IPS-NIHi11 (cell line): ENCODE measurements at regions not wholly inside any gene's neighbourhood (a gene's known extent, or its start where the extent isn't known, plus 50 kb on each side); places are given as distances from the start of the nearest gene placed in this dataset.

Source experiments
- DNase-seq: peaks from one replicate; pipeline ENCODE4 v3.0.0; 2012; ENCODE audit warnings: mixed read lengths, low spot score

GRCh38 chr11:120032766-120033390 is 105.0 kb downstream of the TRIM29 start:
- DNase-seq, result no peak

- DNase-seq, result no peak
These were observed 106.0 kb downstream of the TRIM29 start for GRCh38 chr11:120031612-120032600.

- DNase-seq, result no peak
These were observed 106.8 kb downstream of the TRIM29 start for GRCh38 chr11:120031156-120031555.

- no peak for DNase-seq
These were observed 107.5 kb downstream of the TRIM29 start for GRCh38 chr11:120030411-120030810.

- DNase-seq, result no peak
These were observed 108.6 kb downstream of the TRIM29 start for GRCh38 chr11:120029321-120029720.

- DNase-seq, result no peak
These were observed 109.0 kb downstream of the TRIM29 start for GRCh38 chr11:120028897-120029258.

- no peak for DNase-seq
These were observed 109.6 kb downstream of the TRIM29 start for GRCh38 chr11:120028181-120028896.

- DNase-seq, result no peak
These were observed 110.2 kb downstream of the TRIM29 start for GRCh38 chr11:120027546-120028180.

GRCh38 chr11:120025606-120026335 is 112.1 kb downstream of the TRIM29 start:
- DNase-seq, result no peak

GRCh38 chr11:120024586-120024985 is 113.3 kb downstream of the TRIM29 start:
- no peak for DNase-seq

- DNase-seq, result peak; percentile 70
These were observed 113.9 kb downstream of the TRIM29 start for GRCh38 chr11:120024046-120024445.

- DNase-seq, result no peak
These were observed 114.4 kb downstream of the TRIM29 start for GRCh38 chr11:120023551-120023950.

- peak; percentile 77 for DNase-seq
These were observed 114.8 kb downstream of the TRIM29 start for GRCh38 chr11:120023120-120023519.

- no peak for DNase-seq
These were observed 115.3 kb downstream of the TRIM29 start for GRCh38 chr11:120022617-120023016.

GRCh38 chr11:120021978-120022377 is 115.9 kb downstream of the TRIM29 start:
- DNase-seq, result no peak

GRCh38 chr11:120021391-120021953 is 116.4 kb downstream of the TRIM29 start:
- DNase-seq, result no peak

- DNase-seq, result no peak
These were observed 116.9 kb downstream of the TRIM29 start for GRCh38 chr11:120020981-120021380.

- no peak for DNase-seq
These were observed 117.4 kb downstream of the TRIM29 start for GRCh38 chr11:120020486-120020885.

GRCh38 chr11:120019191-120019590 is 118.7 kb downstream of the TRIM29 start:
- DNase-seq, result no peak

GRCh38 chr11:120017582-120018150 is 120.2 kb downstream of the TRIM29 start:
- DNase-seq, result no peak
